ENCODE measurements at regions not wholly inside any gene's neighbourhood (a gene's known extent, or its start where the extent isn't known, plus 50 kb on each side); places are given as distances from the start of the nearest gene placed in this dataset.

DNA sequence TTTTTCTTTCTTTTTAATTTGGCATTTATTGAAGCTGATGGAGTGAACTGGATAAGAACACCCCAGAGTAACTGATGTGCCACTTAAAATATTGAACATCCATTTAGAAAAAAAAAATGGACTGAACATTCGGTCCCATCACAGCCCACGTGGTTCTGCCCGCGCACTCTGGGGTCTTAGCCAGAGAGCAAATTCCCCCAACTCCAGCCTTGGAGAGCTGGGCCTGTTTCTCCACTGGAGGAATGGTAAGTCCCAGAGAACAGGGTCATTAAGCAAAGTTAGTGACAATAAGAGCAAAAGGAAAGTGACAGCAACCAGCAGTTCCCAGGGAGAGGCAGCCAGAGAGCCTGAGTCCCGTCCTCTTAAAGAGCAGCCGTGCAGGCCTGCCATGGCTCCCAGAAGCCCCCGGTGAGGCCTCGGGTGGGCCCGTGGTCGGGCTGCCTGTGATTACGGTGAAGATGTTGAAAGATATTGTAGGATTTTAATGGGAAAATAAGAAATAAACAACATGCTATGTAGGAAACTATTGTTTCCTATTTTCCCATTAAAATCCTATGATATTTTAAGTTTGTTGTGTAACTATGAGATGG lies 487.9 kb upstream of the MKI67 start:
- TF ChIP-seq POLR2A (IDR thresholded peaks at IDR 0.05) = no peak
- no peak for TF ChIP-seq CTCF (IDR thresholded peaks at IDR 0.05)

All from lower leg skin (tissue), 3 donors.